ENCODE measurements at regions not wholly inside any gene's neighbourhood (a gene's known extent, or its start where the extent isn't known, plus 50 kb on each side); places are given as distances from the start of the nearest gene placed in this dataset.

DNA sequence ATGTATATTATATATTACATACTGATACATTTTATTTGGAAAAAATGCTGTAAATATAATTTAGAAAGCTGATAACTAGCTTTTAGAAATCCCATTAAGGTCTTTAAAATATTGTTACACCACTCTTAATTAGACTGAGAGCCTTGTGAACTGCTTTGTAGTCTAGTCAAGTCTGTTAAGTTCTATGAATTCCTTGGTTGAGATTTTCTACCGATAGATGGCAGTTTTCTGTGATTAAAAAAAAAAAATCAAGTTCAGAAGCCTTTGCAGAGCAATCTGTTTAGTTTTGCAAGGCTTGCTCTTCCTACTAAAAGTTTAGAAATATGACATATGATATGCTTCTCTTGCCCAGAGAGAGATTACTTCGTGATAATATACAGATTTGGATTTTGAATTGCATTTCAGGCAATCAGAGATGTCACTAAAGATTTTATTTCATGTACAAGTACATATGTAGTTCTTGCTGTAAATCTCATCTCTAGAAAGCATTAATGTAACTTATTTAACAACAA lies 60.4 kb upstream of the SLITRK3 start:
- Histone ChIP-seq H3K23ac (ENCODE audit: low read length) (no peak overlapping the region), H2BK5ac (ENCODE audit: low read depth, low read length, poor library complexity) (no peak overlapping the region), H2BK12ac (ENCODE audit: low read length) (no peak overlapping the region), H2AFZ (ENCODE audit: insufficient read depth, low read length, poor library complexity) (no peak overlapping the region), H3K36me3 (ENCODE audit: control insufficient read depth in 1 of 2, insufficient read depth in 2 of 2, low read length in 2 of 2) (no peaks in the 10 kb centered on the region), H2AK5ac (ENCODE audit: low read length) (no peak overlapping the region), H3K4me1 (ENCODE audit: control insufficient read depth in 1 of 2, insufficient read depth in 2 of 2, low read length in 2 of 2) (no peaks in the 10 kb centered on the region), H3K14ac (ENCODE audit: low read length) (no peak overlapping the region), H3K9ac (ENCODE audit: low read length) (no peak overlapping the region), H4K91ac (ENCODE audit: low read depth, low read length) (no peak overlapping the region), H3K4ac (ENCODE audit: low read depth, low read length) (no peak overlapping the region), H3K27ac (ENCODE audit: low read depth, low read length) (no peak overlapping the region), H4K8ac (ENCODE audit: low read depth, low read length) (no peak overlapping the region), H3K18ac (ENCODE audit: low read length) (no peak overlapping the region), H2BK120ac (ENCODE audit: insufficient read depth, low read length, poor library complexity) (no peak overlapping the region), H3K4me3 (ENCODE audit: low read depth, low read length) (no peak overlapping the region), H3K4me2 (ENCODE audit: low read length) (no peak overlapping the region), H3K79me1 (ENCODE audit: low read length) (no peaks in the 10 kb centered on the region), H3K79me2 (ENCODE audit: control insufficient read depth, insufficient read depth, low read length, poor library complexity) (no peaks in the 10 kb centered on the region), H3K9me3 (ENCODE audit: insufficient read depth, low read depth, low read length) (no peaks in the 10 kb centered on the region), H4K12ac (ENCODE audit: low read depth, low read length) (no peak overlapping the region), H3K27me3 (ENCODE audit: insufficient read depth, low read length) (no peaks in the 10 kb centered on the region)
- no CpG with 5 or more reads among the region's 2 CpGs for WGBS (ENCODE audit: extremely low coverage, insufficient coverage, insufficient read length)
- no peak for DNase-seq

DNA sequence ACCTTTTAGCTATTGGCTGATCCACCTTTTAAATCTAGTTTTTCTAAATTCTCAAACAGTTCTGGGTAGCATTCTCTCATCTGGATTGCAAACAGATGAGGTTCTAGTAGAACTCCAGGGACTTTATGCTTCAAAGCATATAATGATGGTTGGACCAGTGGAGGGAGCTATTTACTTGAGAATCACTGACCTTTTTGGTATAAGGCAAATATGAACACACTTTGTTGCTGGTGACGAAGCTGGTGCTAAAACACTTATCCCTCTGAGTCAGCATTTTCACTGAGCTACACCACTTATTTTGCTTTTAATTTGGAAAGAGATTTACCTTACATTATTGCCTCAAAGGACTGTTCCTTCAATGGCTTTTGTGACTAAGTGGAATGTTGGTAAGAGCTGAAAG lies 58.6 kb upstream of the SLITRK3 start:
- no peak overlapping the region for H3K27ac ChIP-seq (ENCODE audit: low read depth, low read length)
- H4K12ac ChIP-seq (ENCODE audit: low read depth, low read length), result no peak overlapping the region
- no peak overlapping the region for H2BK120ac ChIP-seq (ENCODE audit: insufficient read depth, low read length, poor library complexity)
- DNase-seq, result peak; percentile 22 to 59
- H3K79me2 ChIP-seq (ENCODE audit: control insufficient read depth, insufficient read depth, low read length, poor library complexity), result no peaks in the 10 kb centered on the region
- no peak overlapping the region for H4K8ac ChIP-seq (ENCODE audit: low read depth, low read length)
- H2BK12ac ChIP-seq (ENCODE audit: low read length), result no peak overlapping the region
- no peak overlapping the region for H2AFZ ChIP-seq (ENCODE audit: insufficient read depth, low read length, poor library complexity)
- H3K14ac ChIP-seq (ENCODE audit: low read length), result no peak overlapping the region
- H3K23ac ChIP-seq (ENCODE audit: low read length), result no peak overlapping the region
- no peak overlapping the region for H3K4me3 ChIP-seq (ENCODE audit: low read depth, low read length)
- no peak overlapping the region for H3K18ac ChIP-seq (ENCODE audit: low read length)
- H2AK5ac ChIP-seq (ENCODE audit: low read length), result no peak overlapping the region
- H3K79me1 ChIP-seq (ENCODE audit: low read length), result no peaks in the 10 kb centered on the region
- no peak overlapping the region for H2BK5ac ChIP-seq (ENCODE audit: low read depth, low read length, poor library complexity)
- no peak overlapping the region for H3K9ac ChIP-seq (ENCODE audit: low read length)
- H3K9me3 ChIP-seq (ENCODE audit: insufficient read depth, low read depth, low read length), result no peaks in the 10 kb centered on the region
- no peak overlapping the region for H3K4ac ChIP-seq (ENCODE audit: low read depth, low read length)
- no peaks in the 10 kb centered on the region for H3K36me3 ChIP-seq (ENCODE audit: control insufficient read depth in 1 of 2, insufficient read depth in 2 of 2, low read length in 2 of 2)
- no peak overlapping the region for H3K4me2 ChIP-seq (ENCODE audit: low read length)
- H3K27me3 ChIP-seq (ENCODE audit: insufficient read depth, low read length), result no peaks in the 10 kb centered on the region
- no peaks in the 10 kb centered on the region for H3K4me1 ChIP-seq (ENCODE audit: control insufficient read depth in 1 of 2, insufficient read depth in 2 of 2, low read length in 2 of 2)
- no CpG with 5 or more reads among the region's 1 CpG for WGBS (ENCODE audit: extremely low coverage, insufficient coverage, insufficient read length)
- no peak overlapping the region for H4K91ac ChIP-seq (ENCODE audit: low read depth, low read length)

All from trophoblast cell (in vitro differentiated cells and primary cell).